A673 (cell line): ENCODE measurements at regions not wholly inside any gene's neighbourhood (a gene's known extent, or its start where the extent isn't known, plus 50 kb on each side); places are given as distances from the start of the nearest gene placed in this dataset.

Source experiments
- EZH2 ChIP-seq: fragments of 200-600 bp; sonication (generic); IDR thresholded peaks from 2 replicates; pipeline ENCODE4 v1.6.1; 2017; ENCODE audit warnings: borderline replicate concordance, low read depth, mild to moderate bottlenecking, mixed read lengths, antibody characterized with exemption, low read length; ENCODE audit not compliant: poor library complexity, severe bottlenecking
- TF ChIP-seq, protein P1 (sequence below): fragments of 300-800, 200-600 bp; sonication (generic); conservative IDR thresholded peaks from 2 replicates; pipeline ENCODE4 v1.5.1; 2017; ENCODE audit warnings: low read depth, mild to moderate bottlenecking, antibody characterized with exemption, low read length, moderate library complexity, mixed read lengths

GRCh38 chr12:16884819-16885218 is 278.9 kb upstream of the LMO3 start:
- TF ChIP-seq, protein P1, sequence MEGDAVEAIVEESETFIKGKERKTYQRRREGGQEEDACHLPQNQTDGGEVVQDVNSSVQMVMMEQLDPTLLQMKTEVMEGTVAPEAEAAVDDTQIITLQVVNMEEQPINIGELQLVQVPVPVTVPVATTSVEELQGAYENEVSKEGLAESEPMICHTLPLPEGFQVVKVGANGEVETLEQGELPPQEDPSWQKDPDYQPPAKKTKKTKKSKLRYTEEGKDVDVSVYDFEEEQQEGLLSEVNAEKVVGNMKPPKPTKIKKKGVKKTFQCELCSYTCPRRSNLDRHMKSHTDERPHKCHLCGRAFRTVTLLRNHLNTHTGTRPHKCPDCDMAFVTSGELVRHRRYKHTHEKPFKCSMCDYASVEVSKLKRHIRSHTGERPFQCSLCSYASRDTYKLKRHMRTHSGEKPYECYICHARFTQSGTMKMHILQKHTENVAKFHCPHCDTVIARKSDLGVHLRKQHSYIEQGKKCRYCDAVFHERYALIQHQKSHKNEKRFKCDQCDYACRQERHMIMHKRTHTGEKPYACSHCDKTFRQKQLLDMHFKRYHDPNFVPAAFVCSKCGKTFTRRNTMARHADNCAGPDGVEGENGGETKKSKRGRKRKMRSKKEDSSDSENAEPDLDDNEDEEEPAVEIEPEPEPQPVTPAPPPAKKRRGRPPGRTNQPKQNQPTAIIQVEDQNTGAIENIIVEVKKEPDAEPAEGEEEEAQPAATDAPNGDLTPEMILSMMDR = no peak
- TF ChIP-seq EZH2 = no peak
